ENCODE measurements at regions not wholly inside any gene's neighbourhood (a gene's known extent, or its start where the extent isn't known, plus 50 kb on each side); places are given as distances from the start of the nearest gene placed in this dataset.
"Not testable (repeated sequence)": the region's sequence is repeated elsewhere in the genome, so short reads cannot be mapped to it uniquely, and the experiment has no call there.

DNA sequence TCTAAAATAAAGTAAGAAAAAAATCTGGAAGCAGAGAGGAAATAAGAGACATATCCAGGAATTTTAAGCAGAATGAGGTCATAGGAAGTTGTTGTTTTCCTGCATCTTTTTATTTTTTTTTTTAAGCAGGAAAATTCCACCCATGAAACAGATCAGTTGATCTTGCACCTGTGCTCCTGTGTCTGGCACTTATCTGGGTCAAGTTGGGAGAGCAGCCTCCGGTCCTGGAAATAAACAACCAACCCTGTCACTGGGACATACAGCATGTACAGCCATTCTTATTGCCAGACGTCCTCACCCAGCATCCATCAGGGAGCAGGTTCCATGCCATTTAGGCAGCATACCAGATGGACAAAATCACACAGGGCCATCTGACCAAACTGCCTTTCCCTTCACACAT is 266.0 kb upstream of the BTG1 start:
- H3K27ac Mint-ChIP-seq = no peak overlapping the region

DNA sequence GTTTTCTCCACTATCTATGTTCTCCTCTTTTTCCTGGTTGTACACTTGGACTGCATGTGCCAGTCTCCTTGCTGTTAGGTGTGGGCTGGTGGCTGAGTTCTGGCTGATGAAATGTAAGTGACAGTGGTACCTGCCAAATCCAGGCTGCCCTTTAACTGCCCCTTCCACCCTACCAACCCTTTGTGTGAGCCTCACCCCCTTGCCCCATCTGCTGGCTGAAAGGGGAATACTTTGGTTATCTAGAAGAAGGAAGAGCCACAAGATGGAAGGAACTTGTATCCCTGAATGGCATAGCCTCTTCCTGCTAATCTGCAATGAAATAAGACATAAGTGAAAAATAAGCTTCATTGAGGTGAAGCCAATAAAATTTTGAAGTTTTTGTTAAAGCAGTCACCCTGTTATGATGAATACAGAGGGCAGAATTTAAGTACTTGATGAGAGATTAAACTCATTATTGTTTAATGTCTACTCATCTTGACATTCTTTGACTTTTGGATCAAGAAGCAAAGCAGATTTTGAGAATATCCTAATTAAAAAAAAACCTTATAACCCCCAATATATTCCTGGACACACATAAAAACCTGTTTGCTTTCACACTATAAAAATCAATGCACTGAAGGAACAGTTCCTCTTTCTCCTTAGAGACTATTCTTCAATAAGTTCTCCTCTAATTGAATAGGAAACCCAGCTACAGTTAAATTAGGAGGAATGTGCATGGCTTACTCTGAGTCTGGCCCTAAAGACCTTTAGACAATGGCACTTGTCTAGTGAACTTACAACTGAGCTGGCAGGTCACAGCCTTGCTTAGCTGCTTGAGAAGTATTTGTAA is 262.6 kb upstream of the BTG1 start:
- Mint-ChIP-seq H3K27me3 (ENCODE audit: insufficient read depth) (no peaks in the 10 kb centered on the region), H3K27ac (no peak overlapping the region), H3K4me1 (ENCODE audit: low read depth) (no peaks in the 10 kb centered on the region; the same call in 1 of the 2 replicates), H3K4me3 (no peak overlapping the region), H3K9me3 (no peaks in the 10 kb centered on the region), H3K36me3 (ENCODE audit: low read depth) (no peaks in the 10 kb centered on the region)
- TF ChIP-seq, protein P1, sequence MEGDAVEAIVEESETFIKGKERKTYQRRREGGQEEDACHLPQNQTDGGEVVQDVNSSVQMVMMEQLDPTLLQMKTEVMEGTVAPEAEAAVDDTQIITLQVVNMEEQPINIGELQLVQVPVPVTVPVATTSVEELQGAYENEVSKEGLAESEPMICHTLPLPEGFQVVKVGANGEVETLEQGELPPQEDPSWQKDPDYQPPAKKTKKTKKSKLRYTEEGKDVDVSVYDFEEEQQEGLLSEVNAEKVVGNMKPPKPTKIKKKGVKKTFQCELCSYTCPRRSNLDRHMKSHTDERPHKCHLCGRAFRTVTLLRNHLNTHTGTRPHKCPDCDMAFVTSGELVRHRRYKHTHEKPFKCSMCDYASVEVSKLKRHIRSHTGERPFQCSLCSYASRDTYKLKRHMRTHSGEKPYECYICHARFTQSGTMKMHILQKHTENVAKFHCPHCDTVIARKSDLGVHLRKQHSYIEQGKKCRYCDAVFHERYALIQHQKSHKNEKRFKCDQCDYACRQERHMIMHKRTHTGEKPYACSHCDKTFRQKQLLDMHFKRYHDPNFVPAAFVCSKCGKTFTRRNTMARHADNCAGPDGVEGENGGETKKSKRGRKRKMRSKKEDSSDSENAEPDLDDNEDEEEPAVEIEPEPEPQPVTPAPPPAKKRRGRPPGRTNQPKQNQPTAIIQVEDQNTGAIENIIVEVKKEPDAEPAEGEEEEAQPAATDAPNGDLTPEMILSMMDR (IDR thresholded peaks at IDR 0.05) = peak; percentile 76
- DNase-seq = peak; percentile 17

More for the DNA sequence above, 266.0 kb upstream of the BTG1 start:
- Mint-ChIP-seq H3K4me3 (no peak overlapping the region), H3K36me3 (ENCODE audit: low read depth) (no peaks in the 10 kb centered on the region), H3K4me1 (ENCODE audit: low read depth) (no peaks in the 10 kb centered on the region; the same call in 1 of the 2 replicates), H3K9me3 (no peaks in the 10 kb centered on the region), H3K27me3 (ENCODE audit: insufficient read depth) (no peaks in the 10 kb centered on the region; the same call in 1 of the 2 replicates)
- no peak for DNase-seq
- TF ChIP-seq, protein P1 (IDR thresholded peaks at IDR 0.05) = no peak

DNA sequence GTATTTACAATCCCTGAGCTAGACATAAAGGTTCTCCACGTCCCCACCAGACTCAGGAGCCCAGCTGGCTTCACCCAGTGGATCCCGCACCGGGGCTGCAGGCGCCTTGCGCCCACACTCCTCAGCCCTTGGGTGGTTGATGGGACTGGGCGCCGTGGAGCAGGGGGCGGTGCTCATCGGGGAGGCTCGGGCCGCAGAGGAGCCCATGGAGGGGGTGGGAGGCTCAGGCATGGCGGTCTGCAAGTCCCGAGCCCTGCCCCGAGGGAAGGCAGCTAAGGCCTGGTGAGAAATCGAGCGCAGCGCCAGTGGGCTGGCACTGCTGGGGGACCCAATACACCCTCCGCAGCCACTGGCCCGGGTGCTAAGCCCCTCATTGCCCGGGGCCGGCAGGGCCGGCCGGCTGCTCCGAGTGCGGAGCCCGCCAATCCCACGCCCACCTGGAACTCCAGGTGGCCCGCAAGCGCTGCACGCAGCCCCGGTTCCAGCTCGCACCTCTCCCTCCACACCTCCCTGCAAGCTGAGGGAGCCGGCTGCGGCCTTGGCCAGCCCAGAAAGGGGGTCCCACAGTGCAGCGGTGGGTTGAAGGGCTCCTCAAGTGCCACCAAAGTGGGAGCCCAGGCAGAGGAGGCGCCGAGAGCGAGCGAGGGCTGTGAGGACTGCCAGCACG is 260.9 kb upstream of the BTG1 start:
- H3K4me3 Mint-ChIP-seq; DNase-seq; H3K9me3 Mint-ChIP-seq; H3K4me1 Mint-ChIP-seq (ENCODE audit: low read depth); H3K27me3 Mint-ChIP-seq (ENCODE audit: insufficient read depth); H3K36me3 Mint-ChIP-seq (ENCODE audit: low read depth); H3K27ac Mint-ChIP-seq: not testable (repeated sequence)

DNA sequence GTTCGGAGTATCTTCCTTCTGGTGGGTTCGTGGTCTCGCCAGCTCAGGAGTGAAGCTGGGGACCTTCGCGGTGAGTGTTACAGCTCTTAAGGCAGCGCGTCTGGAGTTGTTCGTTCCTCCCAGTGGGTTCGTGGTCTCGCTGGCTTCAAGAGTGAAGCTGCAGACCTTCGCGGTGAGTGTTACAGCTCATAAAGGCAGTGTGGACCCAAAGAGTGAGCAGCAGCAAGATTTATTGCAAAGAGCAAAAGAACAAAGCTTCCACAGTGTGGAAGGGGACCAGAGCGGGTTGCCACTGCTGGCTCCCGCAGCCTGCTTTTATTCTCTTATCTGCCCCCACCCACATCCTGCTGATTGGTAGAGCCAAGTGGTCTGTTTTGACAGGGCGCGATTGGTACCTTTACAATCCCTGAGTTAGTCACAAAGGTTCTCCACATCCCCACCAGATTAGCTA is 260.2 kb upstream of the BTG1 start:
- H3K9me3 Mint-ChIP-seq; H3K4me1 Mint-ChIP-seq (ENCODE audit: low read depth); H3K36me3 Mint-ChIP-seq (ENCODE audit: low read depth); DNase-seq; H3K4me3 Mint-ChIP-seq; H3K27ac Mint-ChIP-seq; H3K27me3 Mint-ChIP-seq (ENCODE audit: insufficient read depth): not testable (repeated sequence)

DNA sequence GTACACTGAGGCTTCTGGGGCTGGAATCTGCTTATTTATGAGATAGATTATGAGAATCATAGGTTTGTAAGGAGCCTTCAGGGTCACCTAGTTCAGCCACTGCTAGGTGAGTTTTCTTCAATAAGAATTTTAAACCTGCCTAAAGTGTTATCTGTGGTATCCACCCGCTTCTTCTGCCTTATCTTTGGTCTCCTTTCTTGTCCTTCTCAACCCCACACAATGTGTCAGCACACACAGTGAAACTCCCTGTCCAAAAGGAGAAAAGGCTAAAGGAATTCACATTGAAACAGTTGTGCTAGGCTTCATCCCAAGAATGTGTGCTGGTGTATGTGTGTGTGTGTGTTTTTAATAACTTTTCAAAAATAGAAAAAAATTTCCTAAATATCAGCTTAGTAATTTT is 259.3 kb upstream of the BTG1 start:
- Mint-ChIP-seq H3K4me3 (no peak overlapping the region), H3K27ac (no peak overlapping the region), H3K36me3 (ENCODE audit: low read depth) (no peaks in the 10 kb centered on the region), H3K27me3 (ENCODE audit: insufficient read depth) (peaks cover 3% of the 10 kb centered on the region; the same call in 1 of the 2 replicates), H3K9me3 (no peaks in the 10 kb centered on the region), H3K4me1 (ENCODE audit: low read depth) (no peaks in the 10 kb centered on the region; the same call in 1 of the 2 replicates)
- TF ChIP-seq, protein P1 (IDR thresholded peaks at IDR 0.05) = no peak
- DNase-seq = no peak

DNA sequence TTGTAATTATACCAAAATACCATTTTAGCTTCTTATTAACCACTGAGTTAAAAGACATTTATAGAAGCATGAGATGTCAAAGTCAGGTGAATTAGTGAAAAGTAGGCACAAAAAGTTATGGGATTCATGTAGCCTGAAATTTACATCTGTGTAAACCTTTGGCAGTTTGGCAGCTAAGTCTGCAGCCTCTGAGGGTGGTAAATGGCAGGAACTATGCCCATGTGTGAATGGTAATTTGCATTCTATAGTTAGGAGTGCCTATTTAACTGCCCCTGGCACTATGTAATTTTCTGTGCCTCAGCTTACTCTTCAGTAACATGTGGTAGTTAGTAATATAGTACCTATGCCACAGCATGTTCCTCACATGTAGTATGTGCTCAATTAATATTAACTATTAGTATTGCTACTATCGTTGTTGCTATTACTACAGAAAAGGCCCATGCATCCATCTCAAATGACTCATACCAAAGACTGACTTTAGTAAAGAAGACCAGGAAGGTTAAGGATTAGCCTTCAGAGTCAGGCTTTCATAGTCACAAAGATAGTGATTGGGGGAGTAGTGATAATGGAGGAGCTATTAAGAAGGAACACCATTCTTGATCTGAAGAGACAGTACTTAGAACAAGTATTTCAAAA is 258.7 kb upstream of the BTG1 start:
- DNase-seq = no peak
- Mint-ChIP-seq H3K4me1 (ENCODE audit: low read depth) (no peaks in the 10 kb centered on the region; the same call in 1 of the 2 replicates), H3K27ac (no peak overlapping the region), H3K4me3 (no peak overlapping the region), H3K27me3 (ENCODE audit: insufficient read depth) (peaks cover 3% of the 10 kb centered on the region; the same call in 1 of the 2 replicates), H3K36me3 (ENCODE audit: low read depth) (no peaks in the 10 kb centered on the region), H3K9me3 (no peaks in the 10 kb centered on the region)
- TF ChIP-seq, protein P1 (IDR thresholded peaks at IDR 0.05) = no peak

Measured in HFFc6 (cell line).